ENCODE measurements at regions not wholly inside any gene's neighbourhood (a gene's known extent, or its start where the extent isn't known, plus 50 kb on each side); places are given as distances from the start of the nearest gene placed in this dataset.

DNA sequence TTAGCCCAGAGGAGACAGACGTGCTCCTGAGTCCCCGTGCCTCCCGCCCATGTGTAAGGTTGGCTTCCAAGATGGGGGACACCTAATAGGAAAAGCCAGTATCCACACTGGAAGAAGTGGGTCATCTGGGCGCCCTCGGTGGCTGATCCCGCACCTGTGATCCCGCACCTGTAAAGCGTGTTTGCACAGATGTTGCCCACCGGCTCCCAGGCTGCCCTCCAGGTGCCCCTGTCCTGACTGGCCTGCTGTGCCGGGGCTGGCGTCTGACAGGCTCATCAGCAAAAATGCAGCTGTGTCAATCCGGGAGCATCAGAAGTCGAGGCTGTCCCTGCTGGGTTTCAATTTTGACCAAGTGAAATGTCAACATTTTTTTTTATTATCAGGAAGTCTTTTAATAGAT lies 88.5 kb downstream of the IRX1 start:
- Histone ChIP-seq H3K4me2 (ENCODE audit: low read length) (no peak overlapping the region), H3K4me1 (ENCODE audit: insufficient read depth, low read length) (no peaks in the 10 kb centered on the region), H3K79me2 (ENCODE audit: insufficient read depth, low read length) (no peaks in the 10 kb centered on the region), H3K36me3 (ENCODE audit: insufficient read depth, low read length) (no peaks in the 10 kb centered on the region), H3K27me3 (ENCODE audit: insufficient read depth, low read length) (no peaks in the 10 kb centered on the region), H3K4me3 (ENCODE audit: insufficient read depth, low read depth, low read length) (no peak overlapping the region), H3K9ac (ENCODE audit: low read length) (no peak overlapping the region), H3K27ac (ENCODE audit: low read depth, low read length) (no peak overlapping the region), H4K20me1 (ENCODE audit: insufficient read depth, low read length) (no peaks in the 10 kb centered on the region), H2AFZ (ENCODE audit: low read depth, low read length) (no peak overlapping the region), H3K9me3 (ENCODE audit: insufficient read depth, low read depth, low read length) (no peaks in the 10 kb centered on the region)
- TF ChIP-seq, protein P1, sequence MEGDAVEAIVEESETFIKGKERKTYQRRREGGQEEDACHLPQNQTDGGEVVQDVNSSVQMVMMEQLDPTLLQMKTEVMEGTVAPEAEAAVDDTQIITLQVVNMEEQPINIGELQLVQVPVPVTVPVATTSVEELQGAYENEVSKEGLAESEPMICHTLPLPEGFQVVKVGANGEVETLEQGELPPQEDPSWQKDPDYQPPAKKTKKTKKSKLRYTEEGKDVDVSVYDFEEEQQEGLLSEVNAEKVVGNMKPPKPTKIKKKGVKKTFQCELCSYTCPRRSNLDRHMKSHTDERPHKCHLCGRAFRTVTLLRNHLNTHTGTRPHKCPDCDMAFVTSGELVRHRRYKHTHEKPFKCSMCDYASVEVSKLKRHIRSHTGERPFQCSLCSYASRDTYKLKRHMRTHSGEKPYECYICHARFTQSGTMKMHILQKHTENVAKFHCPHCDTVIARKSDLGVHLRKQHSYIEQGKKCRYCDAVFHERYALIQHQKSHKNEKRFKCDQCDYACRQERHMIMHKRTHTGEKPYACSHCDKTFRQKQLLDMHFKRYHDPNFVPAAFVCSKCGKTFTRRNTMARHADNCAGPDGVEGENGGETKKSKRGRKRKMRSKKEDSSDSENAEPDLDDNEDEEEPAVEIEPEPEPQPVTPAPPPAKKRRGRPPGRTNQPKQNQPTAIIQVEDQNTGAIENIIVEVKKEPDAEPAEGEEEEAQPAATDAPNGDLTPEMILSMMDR (IDR thresholded peaks at IDR 0.05; ENCODE audit: insufficient read depth, low read depth, low read length): no peak
- no peak for TF ChIP-seq EZH2 (IDR thresholded peaks at IDR 0.05; ENCODE audit: insufficient read depth, low read length)
- FAIRE-seq (no peak), DNase-seq (ENCODE audit: low read depth) (no peak)
- H3K36me3 Mint-ChIP-seq (ENCODE audit: low read depth, unreplicated experiment): no peaks in the 10 kb centered on the region
- H3K9me3 Mint-ChIP-seq (ENCODE audit: unreplicated experiment): peaks cover 1% of the 10 kb centered on the region
- H3K27ac Mint-ChIP-seq (ENCODE audit: unreplicated experiment): no peak overlapping the region
- peaks cover 20% of the 10 kb centered on the region for H3K27me3 Mint-ChIP-seq (ENCODE audit: low read depth, unreplicated experiment)
- no peak overlapping the region for H3K4me3 Mint-ChIP-seq (ENCODE audit: unreplicated experiment)
- peaks cover 6% of the 10 kb centered on the region for H3K4me1 Mint-ChIP-seq (ENCODE audit: low read depth, unreplicated experiment)

DNA sequence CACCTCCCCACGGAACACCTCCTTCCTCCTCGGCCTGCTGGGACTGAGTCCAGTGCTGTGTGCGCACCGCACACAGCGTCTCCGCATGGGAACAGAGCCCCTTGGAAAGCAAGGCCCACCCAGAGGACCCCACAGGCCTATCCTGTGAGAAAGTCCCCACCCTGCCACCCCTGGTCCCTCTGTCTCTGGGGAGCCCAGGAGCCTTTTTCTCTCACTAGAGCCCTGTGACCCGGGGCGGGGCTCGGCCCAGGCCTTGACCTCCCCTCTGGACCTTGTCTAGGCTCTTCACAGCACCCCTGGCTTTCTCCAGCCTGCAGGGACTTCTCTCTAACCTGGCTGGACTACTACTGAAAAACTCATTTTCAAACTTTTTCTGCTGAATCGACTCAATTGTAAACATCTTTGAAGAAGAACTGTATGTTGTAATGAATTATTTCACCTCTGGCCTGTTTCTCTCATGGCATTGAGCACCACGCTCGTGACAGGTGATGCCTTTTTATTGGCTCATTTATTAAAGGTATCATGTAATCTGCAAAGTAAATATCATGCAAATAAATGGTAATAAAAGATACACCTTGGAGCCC lies 89.2 kb downstream of the IRX1 start:
- Mint-ChIP-seq H3K36me3 (ENCODE audit: low read depth, unreplicated experiment) (no peaks in the 10 kb centered on the region), H3K9me3 (ENCODE audit: unreplicated experiment) (peaks cover 1% of the 10 kb centered on the region), H3K27ac (ENCODE audit: unreplicated experiment) (no peak overlapping the region), H3K27me3 (ENCODE audit: low read depth, unreplicated experiment) (peaks cover 20% of the 10 kb centered on the region), H3K4me3 (ENCODE audit: unreplicated experiment) (no peak overlapping the region), H3K4me1 (ENCODE audit: low read depth, unreplicated experiment) (peaks cover 6% of the 10 kb centered on the region)
- no peak overlapping the region for H3K4me2 ChIP-seq (ENCODE audit: low read length)
- no peaks in the 10 kb centered on the region for H3K9me3 ChIP-seq (ENCODE audit: insufficient read depth, low read depth, low read length)
- no peaks in the 10 kb centered on the region for H4K20me1 ChIP-seq (ENCODE audit: insufficient read depth, low read length)
- no peaks in the 10 kb centered on the region for H3K79me2 ChIP-seq (ENCODE audit: insufficient read depth, low read length)
- TF ChIP-seq EZH2 (IDR thresholded peaks at IDR 0.05; ENCODE audit: insufficient read depth, low read length): no peak
- TF ChIP-seq, protein P1 (IDR thresholded peaks at IDR 0.05; ENCODE audit: insufficient read depth, low read depth, low read length): no peak
- no peaks in the 10 kb centered on the region for H3K36me3 ChIP-seq (ENCODE audit: insufficient read depth, low read length)
- no peaks in the 10 kb centered on the region for H3K27me3 ChIP-seq (ENCODE audit: insufficient read depth, low read length)
- DNase-seq (ENCODE audit: low read depth) (no peak), FAIRE-seq (no peak)
- H2AFZ ChIP-seq (ENCODE audit: low read depth, low read length): no peak overlapping the region
- H3K4me1 ChIP-seq (ENCODE audit: insufficient read depth, low read length): no peaks in the 10 kb centered on the region
- no peak overlapping the region for H3K4me3 ChIP-seq (ENCODE audit: insufficient read depth, low read depth, low read length)
- no peak overlapping the region for H3K27ac ChIP-seq (ENCODE audit: low read depth, low read length)
- H3K9ac ChIP-seq (ENCODE audit: low read length): no peak overlapping the region

DNA sequence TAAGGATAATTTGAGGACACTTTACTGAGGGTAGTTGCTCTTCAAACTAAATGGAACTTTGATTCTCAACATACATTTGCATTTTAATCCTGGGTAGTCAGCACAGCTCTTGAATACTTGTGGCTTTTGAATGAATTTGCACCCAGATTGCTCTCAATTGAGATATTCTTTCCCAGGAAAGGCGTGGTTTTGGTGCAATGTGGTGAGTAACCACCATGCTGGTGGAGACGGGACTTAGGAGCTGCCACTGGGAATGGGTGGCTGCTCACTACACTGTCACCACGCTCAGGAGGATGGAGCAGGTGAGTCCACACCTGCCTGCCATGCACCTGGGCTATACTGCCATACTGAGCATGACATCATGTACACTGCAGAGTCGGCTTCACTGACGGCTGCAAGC lies 99.2 kb downstream of the IRX1 start:
- Mint-ChIP-seq H3K9me3 (ENCODE audit: unreplicated experiment) (no peaks in the 10 kb centered on the region), H3K36me3 (ENCODE audit: low read depth, unreplicated experiment) (no peaks in the 10 kb centered on the region)
- FAIRE-seq: no peak

More for the DNA sequence above, 99.2 kb downstream of the IRX1 start:
- H4K20me1 ChIP-seq (ENCODE audit: insufficient read depth, low read length): no peaks in the 10 kb centered on the region
- H2AFZ ChIP-seq (ENCODE audit: low read depth, low read length): no peak overlapping the region
- H3K4me1 ChIP-seq (ENCODE audit: insufficient read depth, low read length): no peaks in the 10 kb centered on the region
- no peak overlapping the region for H3K27ac ChIP-seq (ENCODE audit: low read depth, low read length)
- no peak overlapping the region for H3K4me3 ChIP-seq (ENCODE audit: insufficient read depth, low read depth, low read length)
- no peak overlapping the region for H3K4me3 Mint-ChIP-seq (ENCODE audit: unreplicated experiment)
- H3K4me2 ChIP-seq (ENCODE audit: low read length): peak overlapping the region; percentile 3
- peak; percentile 54 for DNase-seq (ENCODE audit: low read depth)
- no peaks in the 10 kb centered on the region for H3K36me3 ChIP-seq (ENCODE audit: insufficient read depth, low read length)
- peak overlapping the region; percentile 92 for H3K27ac Mint-ChIP-seq (ENCODE audit: unreplicated experiment)
- H3K4me1 Mint-ChIP-seq (ENCODE audit: low read depth, unreplicated experiment): peaks cover 14% of the 10 kb centered on the region
- no peaks in the 10 kb centered on the region for H3K79me2 ChIP-seq (ENCODE audit: insufficient read depth, low read length)
- no peak for TF ChIP-seq EZH2 (IDR thresholded peaks at IDR 0.05; ENCODE audit: insufficient read depth, low read length)
- TF ChIP-seq, protein P1 (IDR thresholded peaks at IDR 0.05; ENCODE audit: insufficient read depth, low read depth, low read length): no peak
- no peaks in the 10 kb centered on the region for H3K27me3 Mint-ChIP-seq (ENCODE audit: low read depth, unreplicated experiment)
- H3K9me3 ChIP-seq (ENCODE audit: insufficient read depth, low read depth, low read length): peaks cover 4% of the 10 kb centered on the region
- H3K27me3 ChIP-seq (ENCODE audit: insufficient read depth, low read length): no peaks in the 10 kb centered on the region
- H3K9ac ChIP-seq (ENCODE audit: low read length): no peak overlapping the region
